Kidney (tissue), 13 donors: ENCODE measurements at regions not wholly inside any gene's neighbourhood (a gene's known extent, or its start where the extent isn't known, plus 50 kb on each side); places are given as distances from the start of the nearest gene placed in this dataset.

Source experiments
- DNase-seq, 5 donors: peaks; one replicate each; pipeline ENCODE4 v3.0.0-alpha.2; 2013 to 2020
- FAIRE-seq: peaks from 2 replicates; lab custom pipeline; 2012; peaks lifted over from hg19 to GRCh38; lab: Jason Lieb, UNC
- H3K27ac ChIP-seq, 2 donors: one replicate each; pipeline ENCODE4 v1.7.0; 2013; ENCODE audit warnings: low read depth in 2 of 2, low read length in 2 of 2, inconsistent platforms in 1 of 2
- H3K27me3 ChIP-seq: one replicate; pipeline ENCODE4 v1.7.1; 2013; ENCODE audit warnings: low read length, inconsistent platforms; ENCODE audit not compliant: control insufficient read depth, insufficient read depth
- H3K36me3 ChIP-seq, 3 donors: one replicate each; pipeline versions ENCODE4 v1.7.0 to v1.7.1; 2013; ENCODE audit warnings: low read length in 3 of 3, control low read depth in 1 of 3, inconsistent platforms in 1 of 3; ENCODE audit not compliant: insufficient read depth in 3 of 3, control insufficient read depth in 2 of 3
- H3K4me1 ChIP-seq, 3 donors: one replicate each; pipeline versions ENCODE4 v1.7.0 to v1.7.1; 2013; ENCODE audit warnings: low read length in 3 of 3, inconsistent platforms in 1 of 3, low read depth in 1 of 3; ENCODE audit not compliant: control insufficient read depth in 2 of 3, insufficient read depth in 2 of 3
- H3K4me3 ChIP-seq, 3 donors: one replicate each; pipeline versions ENCODE4 v1.7.0 to v1.8.1; 2013; ENCODE audit warnings: low read length in 3 of 3, control low read depth in 1 of 3, inconsistent platforms in 1 of 3
- H3K9ac ChIP-seq, 3 donors: one replicate each; pipeline versions ENCODE4 v1.7.0 to v1.7.1; 2013; ENCODE audit warnings: low read length in 3 of 3, control low read depth in 1 of 3, inconsistent platforms in 1 of 3
- H3K9me3 ChIP-seq, 3 donors: one replicate each; pipeline versions ENCODE4 v1.7.0 to v1.7.1; 2013; ENCODE audit warnings: low read length in 3 of 3, control low read depth in 1 of 3, inconsistent platforms in 1 of 3; ENCODE audit not compliant: control insufficient read depth in 2 of 3, insufficient read depth in 1 of 3
- intact Hi-C: fragments of 100-400 bp; cut with DNase I; formaldehyde crosslinking; loops from one replicate; pipeline ENCODE4 v1.11.1; 2022
- TF ChIP-seq, protein P1 (sequence below): IDR thresholded peaks from 3 replicates; pipeline ENCODE4 v1.5.1; 2012; ENCODE audit warnings: mild to moderate bottlenecking, moderate library complexity, borderline replicate concordance; ENCODE audit not compliant: insufficient read depth; ENCODE audit errors: extremely low read depth
- donor health status: control.
- donor health status: control.
- donor health status: control.
- donor health status: control.
- donor health status: control.
- donor health status: DM: yes; HTN: yes; CAD: no.
- donor health status: Normal renal cell carcinoma (clear cell type).

DNA sequence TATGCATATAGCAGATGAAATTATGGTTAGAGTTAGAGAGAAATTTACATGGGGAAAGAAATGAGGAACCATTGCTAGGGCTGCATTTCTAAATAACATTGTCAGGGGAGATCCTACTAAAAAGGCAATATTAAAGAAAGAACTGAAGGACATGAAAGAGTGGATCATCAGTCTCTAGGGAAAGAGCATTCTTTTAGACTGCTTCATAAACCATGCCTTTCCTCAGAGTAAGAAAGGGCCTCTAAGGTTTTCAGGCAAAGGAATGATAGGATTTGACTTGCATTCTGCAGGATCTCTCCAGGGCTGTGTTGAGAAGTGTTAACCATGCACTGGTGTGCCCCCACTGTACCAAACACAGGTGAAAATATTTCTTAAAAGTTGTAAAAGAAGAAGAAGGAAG is 385.4 kb upstream of the MAD2L1 start:
- Histone ChIP-seq H3K27ac (no peak overlapping the region), H3K4me1 (no peaks in the 10 kb centered on the region), H3K9me3 (no peaks in the 10 kb centered on the region), H3K27me3 (no peaks in the 10 kb centered on the region), H3K36me3 (no peaks in the 10 kb centered on the region), H3K4me3 (no peak overlapping the region), H3K9ac (no peak overlapping the region)
- TF ChIP-seq, protein P1, sequence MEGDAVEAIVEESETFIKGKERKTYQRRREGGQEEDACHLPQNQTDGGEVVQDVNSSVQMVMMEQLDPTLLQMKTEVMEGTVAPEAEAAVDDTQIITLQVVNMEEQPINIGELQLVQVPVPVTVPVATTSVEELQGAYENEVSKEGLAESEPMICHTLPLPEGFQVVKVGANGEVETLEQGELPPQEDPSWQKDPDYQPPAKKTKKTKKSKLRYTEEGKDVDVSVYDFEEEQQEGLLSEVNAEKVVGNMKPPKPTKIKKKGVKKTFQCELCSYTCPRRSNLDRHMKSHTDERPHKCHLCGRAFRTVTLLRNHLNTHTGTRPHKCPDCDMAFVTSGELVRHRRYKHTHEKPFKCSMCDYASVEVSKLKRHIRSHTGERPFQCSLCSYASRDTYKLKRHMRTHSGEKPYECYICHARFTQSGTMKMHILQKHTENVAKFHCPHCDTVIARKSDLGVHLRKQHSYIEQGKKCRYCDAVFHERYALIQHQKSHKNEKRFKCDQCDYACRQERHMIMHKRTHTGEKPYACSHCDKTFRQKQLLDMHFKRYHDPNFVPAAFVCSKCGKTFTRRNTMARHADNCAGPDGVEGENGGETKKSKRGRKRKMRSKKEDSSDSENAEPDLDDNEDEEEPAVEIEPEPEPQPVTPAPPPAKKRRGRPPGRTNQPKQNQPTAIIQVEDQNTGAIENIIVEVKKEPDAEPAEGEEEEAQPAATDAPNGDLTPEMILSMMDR, result no peak
- no peak for FAIRE-seq
- intact Hi-C loops, result no loop called here
- no peak for DNase-seq

DNA sequence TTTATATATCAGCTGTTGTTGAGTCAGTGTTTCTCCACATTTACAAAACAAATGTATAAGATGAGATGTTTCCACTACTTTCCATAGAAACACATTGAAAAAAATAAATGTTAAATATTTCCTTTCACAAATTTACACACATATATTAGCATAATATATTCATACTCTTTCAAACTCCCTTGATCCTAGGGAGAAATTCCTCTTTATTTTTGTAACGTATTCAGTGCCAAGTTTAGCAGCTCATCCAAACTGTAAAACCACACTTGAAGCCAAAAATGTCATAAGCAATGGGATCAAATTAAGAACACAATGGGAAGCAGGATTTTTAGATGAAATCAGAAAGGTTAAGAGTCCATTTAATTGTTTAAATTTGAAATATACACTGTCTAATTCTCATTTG is 381.1 kb upstream of the MAD2L1 start:
- intact Hi-C loops, result no loop called here
- H3K27me3 ChIP-seq, result no peaks in the 10 kb centered on the region
- no peaks in the 10 kb centered on the region for H3K9me3 ChIP-seq
- FAIRE-seq (no peak), DNase-seq (no peak)
- H3K4me1 ChIP-seq, result no peaks in the 10 kb centered on the region
- H3K27ac ChIP-seq, result no peak overlapping the region
- no peak overlapping the region for H3K4me3 ChIP-seq
- TF ChIP-seq, protein P1, result no peak
- H3K9ac ChIP-seq, result no peak overlapping the region
- no peaks in the 10 kb centered on the region for H3K36me3 ChIP-seq

DNA sequence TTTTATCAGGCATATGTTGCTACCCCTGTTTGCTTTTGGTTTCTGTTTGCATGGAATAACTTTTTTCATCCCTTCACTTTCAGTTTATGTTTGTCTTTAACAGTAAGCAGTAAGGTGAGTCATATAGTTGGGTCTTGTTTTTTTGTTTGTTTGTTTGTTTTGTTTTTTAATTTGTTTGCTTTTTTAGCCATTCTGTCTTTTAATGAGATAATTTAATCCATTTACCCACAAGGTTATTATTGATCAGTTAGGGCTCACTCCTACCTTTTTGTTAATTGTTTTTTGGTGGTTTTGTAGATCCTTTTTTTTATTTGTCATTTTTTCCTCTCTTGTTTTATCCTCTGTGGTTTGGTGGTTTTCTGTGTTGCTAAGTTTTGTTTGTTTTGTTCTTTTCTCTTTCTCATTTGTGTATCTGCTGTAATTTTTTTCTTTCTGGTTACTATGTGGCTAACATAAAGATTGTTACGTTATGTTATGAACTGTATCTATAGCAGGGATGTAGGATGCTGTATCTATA is 379.5 kb upstream of the MAD2L1 start:
- no peaks in the 10 kb centered on the region for H3K36me3 ChIP-seq
- no peaks in the 10 kb centered on the region for H3K9me3 ChIP-seq
- DNase-seq (no peak), FAIRE-seq (peak; percentile 63)
- no peak overlapping the region for H3K9ac ChIP-seq
- no peaks in the 10 kb centered on the region for H3K4me1 ChIP-seq
- H3K27ac ChIP-seq, result no peak overlapping the region
- H3K27me3 ChIP-seq, result no peaks in the 10 kb centered on the region
- intact Hi-C loops, result no loop called here
- TF ChIP-seq, protein P1, result no peak
- H3K4me3 ChIP-seq, result no peak overlapping the region

DNA sequence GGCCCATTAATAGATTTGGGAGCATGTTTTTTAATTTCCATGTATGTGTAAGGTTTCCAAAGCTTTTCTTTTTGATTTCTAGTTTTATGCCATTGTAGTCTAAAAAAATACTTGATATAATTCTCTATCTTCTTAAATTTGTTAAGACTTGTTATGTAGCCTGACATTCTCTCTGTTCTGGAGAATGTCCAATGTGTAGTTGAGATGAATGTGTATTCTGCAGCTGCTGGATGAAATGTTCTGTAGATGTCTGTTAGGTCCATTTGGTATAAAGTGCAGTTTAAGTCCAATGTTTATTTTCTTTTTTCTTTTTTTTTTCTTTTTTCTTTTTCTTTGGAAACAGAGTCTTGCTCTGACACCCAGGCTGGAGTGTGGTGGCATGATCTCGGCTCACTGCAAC is 378.5 kb upstream of the MAD2L1 start:
- Histone ChIP-seq H3K9me3 (no peaks in the 10 kb centered on the region), H3K4me1 (no peaks in the 10 kb centered on the region), H3K27me3 (no peaks in the 10 kb centered on the region), H3K9ac (no peak overlapping the region), H3K27ac (no peak overlapping the region), H3K36me3 (no peaks in the 10 kb centered on the region), H3K4me3 (no peak overlapping the region)
- FAIRE-seq (no peak), DNase-seq (no peak)
- intact Hi-C loops, result no loop called here
- TF ChIP-seq, protein P1, result no peak
